NCI-H2171 treated with DMSO at 0.1 percent for 48 hours (cell line): ENCODE measurements at regions not wholly inside any gene's neighbourhood (a gene's known extent, or its start where the extent isn't known, plus 50 kb on each side); places are given as distances from the start of the nearest gene placed in this dataset.

Experiments
- DNase-seq: peaks from one replicate; lab custom pipeline; 2025; lab: John Stamatoyannopoulos, UW

DNA sequence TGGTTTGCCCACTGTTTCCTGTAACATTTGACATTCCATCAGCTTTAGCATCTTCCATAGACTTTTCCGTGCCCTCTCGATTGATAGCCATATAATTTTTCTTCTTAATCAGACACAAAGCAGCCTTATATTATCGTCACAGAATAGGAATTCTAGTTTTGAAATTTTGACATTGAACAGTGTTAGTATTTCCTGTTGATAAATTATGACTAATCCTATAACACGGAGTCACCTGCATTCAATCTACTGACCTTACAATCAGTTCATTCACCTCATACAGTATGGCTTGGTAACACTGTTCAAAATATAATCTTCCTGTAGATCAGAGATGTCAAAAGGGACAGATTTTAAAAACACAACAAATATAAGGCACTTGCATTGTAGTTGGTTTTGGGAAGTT, 423.7 kb downstream of the C3orf38 start:
- DNase-seq, result no peak

DNA sequence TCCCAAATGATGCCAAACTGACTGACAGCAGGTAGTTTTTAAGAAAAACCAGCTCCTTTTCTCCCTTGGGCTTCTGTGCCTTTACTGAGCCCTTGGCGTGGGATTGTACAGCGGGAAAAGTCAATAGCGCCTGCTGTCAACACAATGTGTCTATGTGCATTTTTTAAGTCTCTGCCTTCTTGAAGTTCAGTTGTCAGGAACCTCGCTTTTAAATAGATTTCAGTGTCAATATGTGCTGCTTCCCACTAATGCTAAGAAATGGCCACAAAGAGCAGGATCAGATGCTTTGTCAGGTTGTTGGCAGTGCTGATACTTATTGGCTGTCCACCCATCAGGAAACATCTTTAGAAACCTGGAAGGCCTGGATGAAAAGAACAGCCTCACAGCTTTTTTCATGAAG, 424.4 kb downstream of the C3orf38 start:
- DNase-seq, result peak; percentile 0

DNA sequence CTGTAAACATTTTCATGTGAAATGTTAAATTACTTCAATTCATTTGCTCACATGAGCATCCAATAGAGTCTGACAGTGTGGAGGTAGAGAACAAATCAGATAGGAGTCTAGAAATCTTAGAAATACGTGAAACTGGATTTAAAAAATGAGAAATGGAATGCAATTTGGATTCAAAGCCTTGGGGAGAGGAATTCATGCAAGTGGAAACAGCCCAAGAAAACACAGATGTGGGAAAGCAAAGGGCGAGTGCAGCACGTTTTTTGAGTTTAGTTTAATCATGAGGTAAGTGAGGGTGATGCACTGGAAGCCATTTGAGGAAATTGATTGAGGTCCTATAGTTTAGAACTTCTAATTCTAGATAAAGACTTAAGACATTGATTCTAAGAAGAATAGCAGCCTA, 434.7 kb downstream of the C3orf38 start:
- no peak for DNase-seq

DNA sequence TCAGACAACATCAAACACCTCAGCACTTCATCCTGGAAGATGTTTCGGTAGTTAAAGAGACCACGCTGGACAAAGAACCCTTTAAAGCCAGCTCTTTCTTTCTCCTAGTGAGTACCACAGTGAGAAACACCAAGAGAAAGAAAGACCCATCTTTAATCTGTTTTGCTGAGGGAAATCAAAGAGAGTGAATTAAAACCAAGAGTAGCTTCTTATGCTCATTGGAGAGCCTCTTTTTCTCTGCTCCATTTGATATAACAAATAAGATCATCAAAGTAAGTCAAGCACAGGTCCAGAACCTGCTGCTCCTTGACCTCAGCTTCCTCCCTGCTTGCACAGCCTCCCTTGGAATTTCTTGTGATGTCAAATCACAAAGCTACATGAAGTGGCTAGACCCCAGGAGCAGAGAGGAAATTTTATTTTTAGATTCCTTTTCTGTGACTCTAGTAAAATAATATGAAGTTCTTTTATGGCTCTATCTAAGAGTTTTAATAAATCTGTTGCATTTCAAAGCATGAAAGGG, 436.4 kb downstream of the C3orf38 start:
- no peak for DNase-seq

DNA sequence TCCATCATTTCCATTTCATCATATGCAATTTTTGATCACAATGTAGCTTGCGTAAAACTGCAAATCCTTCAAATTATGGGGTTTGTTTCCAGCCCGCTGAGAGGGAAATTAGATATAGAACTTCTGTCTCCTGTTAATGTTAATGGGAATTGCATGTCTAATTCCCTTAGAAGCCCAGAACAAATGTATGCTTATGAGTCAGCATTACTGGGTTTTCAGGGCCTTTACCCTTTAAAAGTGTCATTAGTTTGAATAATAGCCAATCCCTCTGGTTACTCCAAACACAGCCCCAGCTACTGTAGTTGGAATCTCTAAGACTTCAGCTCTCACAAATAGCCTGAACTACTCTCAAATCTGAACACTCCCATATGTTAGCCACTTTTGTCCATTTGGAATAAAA, 439.4 kb downstream of the C3orf38 start:
- no peak for DNase-seq

DNA sequence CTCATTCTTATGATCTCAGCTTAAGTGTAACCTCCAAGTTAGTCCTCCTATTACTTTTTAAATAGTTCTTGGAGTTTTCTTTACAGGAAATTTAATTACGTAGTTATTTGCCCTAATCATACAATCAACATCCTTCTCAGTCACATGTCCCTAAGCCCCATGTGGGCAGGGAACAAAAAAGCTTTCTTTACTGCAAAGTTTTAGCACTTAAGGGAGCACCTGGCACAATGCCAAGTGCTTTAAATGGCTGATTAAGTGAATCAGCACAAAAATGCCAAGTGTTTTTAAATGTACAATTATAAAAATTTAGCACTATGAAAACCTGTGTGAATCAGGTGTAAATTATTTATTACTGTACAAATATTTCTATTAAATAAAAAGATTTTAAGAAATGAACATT, 445.3 kb downstream of the C3orf38 start:
- no peak for DNase-seq

DNA sequence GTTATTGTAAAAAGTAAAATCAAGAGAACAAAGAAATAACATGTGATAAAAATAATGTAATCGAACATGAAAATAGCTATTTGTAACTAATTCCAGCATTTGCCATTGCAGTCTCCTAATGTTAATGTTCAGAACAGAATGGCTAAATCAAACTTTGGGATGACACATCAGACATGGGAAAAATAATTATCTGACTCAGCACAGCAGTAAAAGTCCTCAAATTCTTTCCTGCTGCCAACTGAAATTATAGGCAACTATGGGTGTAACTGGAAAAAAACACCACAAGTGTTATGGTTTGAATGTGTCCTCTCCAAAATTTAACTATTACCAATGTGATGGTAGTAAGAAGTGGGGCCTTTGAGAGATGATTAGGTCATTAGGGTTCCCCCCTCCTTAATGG, 446.7 kb downstream of the C3orf38 start:
- DNase-seq, result no peak

DNA sequence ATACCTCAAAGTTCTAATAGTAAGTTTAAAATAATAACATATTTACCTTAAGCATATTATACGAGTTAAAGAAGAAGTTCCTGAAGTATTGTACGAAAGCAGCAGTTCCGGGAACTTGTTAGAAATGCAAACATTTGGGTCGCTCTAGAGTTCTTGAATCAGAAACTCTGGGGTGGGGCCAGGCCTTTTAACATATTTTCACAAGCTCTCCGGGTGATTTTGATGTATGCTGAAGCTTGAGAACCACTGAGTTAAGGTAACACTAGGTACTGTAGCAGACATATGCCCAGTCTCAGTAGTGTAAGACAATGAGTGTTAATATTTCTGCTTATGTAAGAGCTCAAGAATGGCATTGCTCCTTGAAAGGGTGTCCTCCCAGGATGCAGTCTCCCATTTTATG, 461.1 kb downstream of the C3orf38 start:
- DNase-seq, result no peak

DNA sequence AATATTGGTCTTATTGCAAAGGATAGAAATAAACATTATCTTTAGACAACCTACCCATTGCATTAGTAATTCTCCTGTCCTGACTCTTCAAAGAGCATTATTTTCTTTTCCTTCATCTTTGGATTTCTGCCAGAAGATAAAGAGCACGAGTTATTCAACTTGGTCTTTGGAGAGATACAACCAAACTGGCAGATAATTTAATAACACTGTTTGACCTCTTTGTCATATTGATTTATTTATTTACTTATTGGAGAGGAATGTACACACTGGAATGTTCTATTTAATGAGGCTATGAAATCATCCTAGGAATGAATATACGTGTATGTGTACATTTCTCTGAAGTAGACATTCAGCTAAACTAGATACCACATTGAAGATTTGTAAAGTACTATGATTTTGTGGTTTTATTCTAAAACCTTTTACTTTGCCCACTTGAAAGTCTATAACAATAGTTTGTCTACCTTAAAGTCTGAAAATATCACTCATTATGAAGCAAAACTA, 462.1 kb downstream of the C3orf38 start:
- DNase-seq, result no peak

DNA sequence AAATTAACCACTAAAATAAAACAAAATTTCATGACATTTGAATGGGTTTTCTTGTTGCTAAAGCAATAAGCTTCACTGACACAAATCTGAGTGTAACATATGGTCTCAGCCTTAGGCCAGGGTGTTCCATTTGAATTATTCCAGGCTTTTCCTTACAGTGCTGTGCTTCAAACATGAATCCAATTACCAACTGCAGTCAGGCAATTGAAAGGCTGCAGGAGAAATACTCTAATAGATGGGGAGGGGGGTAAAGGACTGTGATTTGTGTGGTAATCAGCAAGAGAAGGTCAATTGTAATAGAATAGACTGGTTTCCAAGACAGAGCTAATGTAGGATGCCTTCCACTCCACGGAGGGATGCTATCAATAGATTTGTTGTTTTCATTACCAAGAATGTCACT, 466.7 kb downstream of the C3orf38 start:
- no peak for DNase-seq

DNA sequence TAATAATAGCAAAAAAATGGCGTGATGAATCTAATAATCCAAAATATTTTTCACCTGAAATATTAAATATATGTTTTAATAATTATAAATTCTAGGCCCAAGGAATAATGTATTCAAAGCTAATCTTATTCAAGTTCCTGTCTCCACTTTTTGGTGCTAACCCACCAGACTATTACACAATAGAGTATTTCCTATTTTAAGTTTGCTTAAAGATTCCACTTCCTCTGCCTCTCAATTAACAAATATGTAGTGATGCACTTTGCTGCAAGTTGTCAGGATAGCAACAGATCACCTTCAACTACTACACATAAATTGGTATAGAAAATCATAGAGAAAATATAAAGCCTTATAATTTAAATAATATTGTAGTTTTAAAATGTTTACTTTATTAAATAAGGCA, 467.5 kb downstream of the C3orf38 start:
- no peak for DNase-seq

DNA sequence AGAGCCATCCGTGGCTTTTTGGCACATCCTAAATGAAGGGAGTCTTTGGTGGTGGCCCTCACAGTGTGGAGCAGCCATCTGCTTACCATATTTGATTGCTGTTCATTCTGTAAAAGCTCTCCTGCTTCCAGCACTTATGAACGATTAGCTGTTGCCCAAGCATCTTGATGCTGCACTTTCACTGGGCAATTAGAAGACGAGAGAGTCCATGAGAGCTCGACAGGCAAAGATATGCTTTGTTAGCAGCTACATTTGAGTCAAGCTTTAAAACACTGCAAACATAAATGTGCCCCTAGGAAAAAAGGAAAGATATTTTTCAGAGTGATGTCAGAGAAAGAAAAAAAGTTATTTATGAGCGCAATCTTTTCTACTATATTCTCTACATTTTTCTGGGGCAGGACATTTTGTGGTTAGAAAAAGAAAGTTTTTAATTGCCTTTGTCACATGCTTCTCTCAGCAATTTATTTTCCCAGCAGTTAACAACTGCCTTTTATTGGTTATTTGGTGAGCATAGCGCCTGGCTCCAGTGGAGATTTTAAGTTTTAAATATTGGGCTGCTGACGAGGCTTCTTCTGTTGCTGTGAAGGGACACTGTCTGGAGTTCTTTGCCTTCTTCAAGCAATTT, 468.4 kb downstream of the C3orf38 start:
- peak; percentile 10 for DNase-seq

DNA sequence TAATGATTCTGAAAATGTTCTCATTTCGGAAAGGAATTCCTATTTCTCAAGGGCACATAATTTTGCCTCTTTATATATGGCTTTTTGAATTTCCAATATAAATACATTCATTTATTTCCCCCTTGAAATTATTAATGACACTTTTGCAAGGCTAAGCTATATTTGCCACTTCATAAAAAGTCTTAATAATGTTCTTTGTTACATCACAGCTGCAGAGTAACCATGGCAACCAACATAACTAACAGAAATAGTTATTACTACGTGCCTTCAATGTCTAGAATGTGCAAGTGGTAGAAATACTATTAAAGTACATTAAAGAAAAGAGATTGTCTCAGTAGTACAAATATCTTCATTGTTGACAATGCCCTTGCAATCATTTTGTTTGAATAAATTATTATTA, 471.8 kb downstream of the C3orf38 start:
- no peak for DNase-seq

DNA sequence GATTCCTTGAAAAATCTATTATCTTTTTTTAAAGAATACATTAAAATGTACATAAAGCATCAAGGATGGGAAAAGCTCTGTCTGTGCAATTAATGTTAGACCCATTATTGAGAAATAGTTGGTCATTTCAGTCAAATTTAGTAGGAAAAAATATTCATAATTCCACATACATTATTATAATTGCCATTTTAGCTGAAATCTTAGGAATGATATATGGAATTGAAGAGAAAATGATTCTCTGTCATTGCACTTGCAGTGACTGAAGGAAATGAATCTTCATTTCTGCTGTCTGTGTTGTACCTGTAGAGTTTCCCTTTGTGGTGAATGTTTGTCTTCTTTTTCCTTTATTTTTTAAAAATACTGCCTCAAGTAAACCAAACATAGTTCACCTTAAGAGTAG, 473.9 kb downstream of the C3orf38 start:
- DNase-seq, result no peak

DNA sequence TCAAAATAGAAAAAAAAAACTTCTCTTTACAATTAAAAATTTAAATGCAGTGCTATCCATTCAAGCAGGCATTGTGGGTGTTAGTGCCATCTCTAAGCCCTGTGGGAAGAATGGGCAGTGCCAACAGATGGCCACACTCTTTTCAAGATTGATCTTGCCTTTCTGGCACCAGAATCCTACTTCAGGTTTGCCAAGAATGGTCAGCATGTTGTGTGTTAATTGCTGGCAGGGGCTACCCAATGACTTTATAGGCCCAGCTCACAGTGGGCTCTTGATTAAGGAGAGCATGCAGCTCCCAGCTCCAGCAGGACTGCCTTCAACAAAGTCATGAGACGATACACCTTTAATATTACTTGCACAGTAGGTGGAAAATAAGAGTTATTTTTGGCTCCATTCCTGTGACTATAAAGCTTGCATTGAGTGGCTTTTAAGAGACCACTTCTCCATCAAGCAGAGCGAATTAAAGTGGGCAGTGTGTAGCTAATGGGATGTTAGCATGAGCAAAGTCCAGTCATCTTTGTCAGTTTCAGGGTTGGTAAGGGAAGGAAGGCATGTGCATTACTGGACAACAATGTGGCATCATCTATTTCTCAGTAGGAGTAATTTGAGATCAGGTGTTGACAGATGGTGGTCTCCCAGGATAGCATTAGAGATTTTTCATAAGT, 476.8 kb downstream of the C3orf38 start:
- peak; percentile 30 for DNase-seq

DNA sequence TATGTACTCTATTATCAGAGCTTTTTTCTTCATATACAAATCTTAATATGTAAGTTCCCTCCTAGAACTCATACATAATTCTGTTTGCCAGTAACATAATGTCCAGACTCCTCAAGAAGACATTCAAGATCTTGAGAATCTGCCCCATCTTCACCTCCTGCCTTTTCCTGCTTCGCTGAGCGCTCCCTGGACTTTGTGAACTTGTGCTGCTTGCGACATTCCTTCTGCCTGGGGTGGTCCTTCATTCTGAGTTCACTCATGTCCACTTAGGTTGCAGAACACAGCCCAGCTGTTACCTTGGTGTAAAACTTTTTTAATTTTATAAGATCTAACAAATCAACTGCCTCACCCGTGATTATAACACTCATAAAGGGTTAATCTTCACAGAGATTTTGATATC, 478.5 kb upstream of the EPHA3 start:
- no peak for DNase-seq

DNA sequence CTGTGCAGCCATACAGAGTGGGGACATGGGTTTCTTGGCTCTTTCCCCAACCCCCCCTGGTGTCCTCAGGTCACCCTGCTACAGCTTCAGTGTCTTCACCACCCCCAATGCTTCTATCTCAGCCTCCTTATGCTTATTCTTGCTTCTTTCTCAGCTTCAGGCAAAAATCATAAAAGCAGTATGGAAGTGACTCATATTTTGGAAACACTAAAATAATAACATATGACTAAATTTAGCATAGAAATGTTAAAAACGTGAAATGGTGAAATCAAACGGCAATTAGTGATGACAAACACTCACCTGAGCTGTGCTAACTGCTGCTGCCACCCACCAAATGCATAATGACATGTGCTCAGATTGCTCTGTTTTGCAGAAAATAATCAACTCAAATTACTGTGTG, 475.2 kb upstream of the EPHA3 start:
- no peak for DNase-seq

DNA sequence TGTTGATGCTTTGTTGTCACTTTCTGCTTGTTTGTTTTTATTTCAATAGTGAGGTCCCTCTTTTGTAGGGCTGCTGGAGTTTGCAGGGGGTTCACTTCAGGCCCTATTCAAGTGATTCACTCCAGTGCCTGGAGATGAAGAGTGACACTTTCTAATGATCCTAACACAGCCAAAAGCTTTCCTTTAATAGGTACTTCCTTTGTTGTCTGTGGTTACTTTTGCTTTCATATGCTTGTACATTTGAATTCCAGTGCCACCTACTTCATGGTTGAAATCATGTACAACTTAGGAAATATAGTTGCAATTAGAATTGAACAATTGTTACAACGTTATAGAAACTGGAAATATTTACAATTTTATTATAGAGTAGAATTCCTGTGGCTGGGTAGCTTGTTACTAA, 466.8 kb upstream of the EPHA3 start:
- no peak for DNase-seq

DNA sequence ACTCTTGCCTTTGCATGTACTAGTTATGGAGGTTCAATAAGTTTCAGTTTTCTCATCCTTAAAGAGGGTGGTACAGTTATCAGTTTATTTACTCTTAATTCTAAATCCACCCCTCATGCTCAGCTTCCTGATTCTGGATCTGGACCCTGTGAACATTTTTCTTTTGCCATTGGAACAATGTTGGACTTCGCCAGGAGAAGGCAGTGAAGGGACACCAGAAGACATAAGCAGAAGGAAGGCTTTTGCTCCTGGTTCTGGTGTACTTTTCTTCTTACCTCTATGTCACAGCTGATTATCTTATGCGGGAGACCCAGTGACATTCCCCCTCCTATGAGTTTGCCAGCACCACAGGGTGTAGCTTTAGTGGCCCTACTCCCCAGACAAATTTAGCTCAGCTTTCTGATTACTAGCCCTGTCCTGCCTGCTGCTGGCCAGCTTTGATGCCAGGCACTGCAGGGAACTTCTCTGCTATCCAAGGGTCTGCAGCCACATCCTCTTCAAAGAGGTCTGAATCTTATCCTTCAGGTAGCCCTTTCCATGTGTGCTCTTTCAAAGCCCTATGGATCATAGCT, 466.3 kb upstream of the EPHA3 start:
- no peak for DNase-seq

DNA sequence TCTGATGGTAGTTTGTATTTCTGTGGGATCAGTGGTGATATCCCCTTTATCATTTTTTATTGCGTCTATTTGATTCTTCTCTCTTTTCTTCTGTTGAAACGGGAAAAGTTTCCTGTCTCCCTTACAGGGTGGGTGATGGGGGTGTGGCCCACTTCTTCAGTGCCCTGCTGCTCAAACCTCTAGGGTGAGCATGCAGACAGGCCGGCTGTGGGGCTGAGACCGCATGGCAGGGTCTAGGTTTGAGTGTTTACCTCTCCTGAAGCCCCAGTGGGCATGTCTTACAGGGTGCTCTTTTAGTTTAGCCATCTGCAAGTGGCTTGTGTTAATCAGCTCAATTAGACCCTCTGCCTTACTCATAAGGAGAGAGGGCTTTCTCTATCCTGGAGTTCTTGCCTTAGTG, 450.0 kb upstream of the EPHA3 start:
- no peak for DNase-seq

DNA sequence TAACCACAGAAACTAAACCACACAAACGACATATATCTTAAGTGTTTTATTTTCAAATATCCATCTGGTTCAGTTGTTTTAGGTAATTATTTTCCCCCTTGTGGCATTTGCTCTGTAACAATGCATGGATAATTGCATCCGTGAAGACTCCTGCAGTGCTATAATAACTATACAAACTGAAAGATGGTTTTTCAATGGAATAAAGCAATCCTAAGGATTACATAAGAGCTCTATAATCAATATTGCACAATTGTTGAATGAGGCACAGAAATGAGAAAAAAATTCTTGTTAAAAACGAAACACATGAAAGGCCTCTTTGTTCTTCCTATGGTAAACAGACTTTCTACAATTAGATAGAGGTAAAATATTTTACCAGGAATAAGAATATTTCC, 446.0 kb upstream of the EPHA3 start:
- no peak for DNase-seq

DNA sequence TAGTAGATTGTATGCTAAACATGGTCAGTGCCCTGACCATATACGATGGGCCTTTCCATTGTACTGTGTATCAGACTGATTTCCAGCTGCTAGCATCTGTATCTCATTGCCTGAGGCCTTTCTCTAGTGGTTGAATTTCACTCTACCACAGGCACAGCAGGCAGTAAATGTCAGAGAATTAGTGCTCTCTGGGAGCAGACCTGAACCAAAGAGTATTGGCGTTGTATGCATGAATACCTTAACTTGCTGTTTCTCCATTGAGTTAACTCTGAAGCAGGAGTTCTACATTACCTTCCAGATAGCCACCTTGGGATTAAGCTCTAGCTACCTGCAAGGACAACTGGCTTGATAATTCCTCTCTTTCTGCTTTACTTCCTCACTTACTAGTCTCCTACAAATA, 439.2 kb upstream of the EPHA3 start:
- no peak for DNase-seq

DNA sequence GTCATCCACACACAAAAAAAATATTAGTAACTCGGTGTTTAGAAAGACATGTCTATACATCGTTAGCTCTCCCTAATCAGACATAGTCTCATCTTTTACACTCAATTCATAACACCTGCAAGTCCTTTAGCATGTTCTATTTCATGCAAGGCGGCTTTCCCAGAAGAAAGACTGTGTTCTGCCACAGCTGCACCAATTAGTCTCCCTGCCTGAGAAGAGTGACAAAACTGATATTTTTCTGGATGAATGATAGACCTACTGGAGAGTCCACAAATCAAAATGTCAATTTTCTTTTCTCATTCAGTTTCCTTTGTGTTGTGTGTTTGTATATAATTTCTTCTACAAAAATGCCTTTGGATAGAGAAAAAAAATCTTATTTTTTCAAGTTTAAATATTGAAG, 435.8 kb upstream of the EPHA3 start:
- DNase-seq, result no peak

DNA sequence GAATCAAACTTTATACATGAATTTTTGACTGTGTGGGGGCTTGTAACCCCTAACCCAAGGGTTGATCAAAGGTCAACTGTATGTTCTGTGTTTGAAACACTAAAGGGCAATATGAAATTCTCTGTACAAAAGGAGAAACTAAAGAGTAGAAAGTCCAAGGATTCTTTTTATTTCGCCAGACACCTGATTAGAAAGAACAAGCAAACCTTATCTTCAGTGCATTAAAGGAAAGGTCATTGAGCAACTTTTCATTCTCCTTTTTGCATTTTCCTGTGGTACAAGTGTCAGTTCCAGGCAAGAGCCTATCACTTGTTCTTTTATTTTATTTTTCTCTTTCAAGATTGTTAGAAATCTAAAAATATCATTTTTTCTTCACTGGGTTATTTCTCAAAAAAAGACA, 430.1 kb upstream of the EPHA3 start:
- no peak for DNase-seq
